Astrocyte (in vitro differentiated cells and primary cell): ENCODE measurements at regions not wholly inside any gene's neighbourhood (a gene's known extent, or its start where the extent isn't known, plus 50 kb on each side); places are given as distances from the start of the nearest gene placed in this dataset.

Source experiments
- EZH2 ChIP-seq: IDR thresholded peaks from 2 replicates; pipeline ENCODE4 v1.6.1; 2012; ENCODE audit warnings: mild to moderate bottlenecking, low read length, inconsistent platforms; ENCODE audit not compliant: insufficient read depth
- TF ChIP-seq, protein P1 (sequence below): IDR thresholded peaks from 2 replicates; pipeline ENCODE4 v1.5.1; 2011; ENCODE audit warnings: low read depth, mild to moderate bottlenecking, inconsistent platforms, low read length, moderate library complexity; ENCODE audit not compliant: insufficient read depth

DNA sequence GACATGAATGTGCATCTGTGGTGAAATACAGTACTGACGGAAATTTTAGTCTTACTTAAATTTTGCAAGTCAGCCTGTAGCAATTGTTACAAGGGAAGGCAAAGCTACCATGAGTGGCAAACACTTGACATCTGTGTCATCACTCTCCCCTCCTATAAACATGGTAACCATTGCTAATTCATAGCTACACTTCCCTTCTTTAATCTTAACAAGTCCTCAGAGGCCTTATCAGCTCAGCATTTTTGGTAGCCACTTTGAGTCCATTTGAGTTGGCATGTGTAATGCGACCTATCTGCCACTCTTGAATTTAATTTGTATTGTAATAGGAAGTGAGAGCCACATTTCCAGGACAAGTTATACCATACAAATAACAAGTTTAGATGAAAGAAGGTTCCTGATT is 218.1 kb downstream of the RMST start:
- TF ChIP-seq, protein P1, sequence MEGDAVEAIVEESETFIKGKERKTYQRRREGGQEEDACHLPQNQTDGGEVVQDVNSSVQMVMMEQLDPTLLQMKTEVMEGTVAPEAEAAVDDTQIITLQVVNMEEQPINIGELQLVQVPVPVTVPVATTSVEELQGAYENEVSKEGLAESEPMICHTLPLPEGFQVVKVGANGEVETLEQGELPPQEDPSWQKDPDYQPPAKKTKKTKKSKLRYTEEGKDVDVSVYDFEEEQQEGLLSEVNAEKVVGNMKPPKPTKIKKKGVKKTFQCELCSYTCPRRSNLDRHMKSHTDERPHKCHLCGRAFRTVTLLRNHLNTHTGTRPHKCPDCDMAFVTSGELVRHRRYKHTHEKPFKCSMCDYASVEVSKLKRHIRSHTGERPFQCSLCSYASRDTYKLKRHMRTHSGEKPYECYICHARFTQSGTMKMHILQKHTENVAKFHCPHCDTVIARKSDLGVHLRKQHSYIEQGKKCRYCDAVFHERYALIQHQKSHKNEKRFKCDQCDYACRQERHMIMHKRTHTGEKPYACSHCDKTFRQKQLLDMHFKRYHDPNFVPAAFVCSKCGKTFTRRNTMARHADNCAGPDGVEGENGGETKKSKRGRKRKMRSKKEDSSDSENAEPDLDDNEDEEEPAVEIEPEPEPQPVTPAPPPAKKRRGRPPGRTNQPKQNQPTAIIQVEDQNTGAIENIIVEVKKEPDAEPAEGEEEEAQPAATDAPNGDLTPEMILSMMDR = no peak
- no peak for TF ChIP-seq EZH2
